ENCODE measurements at regions not wholly inside any gene's neighbourhood (a gene's known extent, or its start where the extent isn't known, plus 50 kb on each side); places are given as distances from the start of the nearest gene placed in this dataset.

- DNase-seq (ENCODE audit: low read depth) = no peak
- H3K4me3 ChIP-seq (ENCODE audit: low read length) = no peak overlapping the region
- TF ChIP-seq, protein P1, sequence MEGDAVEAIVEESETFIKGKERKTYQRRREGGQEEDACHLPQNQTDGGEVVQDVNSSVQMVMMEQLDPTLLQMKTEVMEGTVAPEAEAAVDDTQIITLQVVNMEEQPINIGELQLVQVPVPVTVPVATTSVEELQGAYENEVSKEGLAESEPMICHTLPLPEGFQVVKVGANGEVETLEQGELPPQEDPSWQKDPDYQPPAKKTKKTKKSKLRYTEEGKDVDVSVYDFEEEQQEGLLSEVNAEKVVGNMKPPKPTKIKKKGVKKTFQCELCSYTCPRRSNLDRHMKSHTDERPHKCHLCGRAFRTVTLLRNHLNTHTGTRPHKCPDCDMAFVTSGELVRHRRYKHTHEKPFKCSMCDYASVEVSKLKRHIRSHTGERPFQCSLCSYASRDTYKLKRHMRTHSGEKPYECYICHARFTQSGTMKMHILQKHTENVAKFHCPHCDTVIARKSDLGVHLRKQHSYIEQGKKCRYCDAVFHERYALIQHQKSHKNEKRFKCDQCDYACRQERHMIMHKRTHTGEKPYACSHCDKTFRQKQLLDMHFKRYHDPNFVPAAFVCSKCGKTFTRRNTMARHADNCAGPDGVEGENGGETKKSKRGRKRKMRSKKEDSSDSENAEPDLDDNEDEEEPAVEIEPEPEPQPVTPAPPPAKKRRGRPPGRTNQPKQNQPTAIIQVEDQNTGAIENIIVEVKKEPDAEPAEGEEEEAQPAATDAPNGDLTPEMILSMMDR (conservative IDR thresholded peaks at IDR 0.05; ENCODE audit: low read depth, low read length) = no peak
Observed at GRCh38 chr1:63101336-63101735, 221.0 kb upstream of the FOXD3 start.

- no peak for DNase-seq (ENCODE audit: low read depth)
- no peak overlapping the region for H3K4me3 ChIP-seq (ENCODE audit: low read length)
- TF ChIP-seq, protein P1 (conservative IDR thresholded peaks at IDR 0.05; ENCODE audit: low read depth, low read length) = no peak
Observed at GRCh38 chr1:63103682-63104081, 218.7 kb upstream of the FOXD3 start.

DNA sequence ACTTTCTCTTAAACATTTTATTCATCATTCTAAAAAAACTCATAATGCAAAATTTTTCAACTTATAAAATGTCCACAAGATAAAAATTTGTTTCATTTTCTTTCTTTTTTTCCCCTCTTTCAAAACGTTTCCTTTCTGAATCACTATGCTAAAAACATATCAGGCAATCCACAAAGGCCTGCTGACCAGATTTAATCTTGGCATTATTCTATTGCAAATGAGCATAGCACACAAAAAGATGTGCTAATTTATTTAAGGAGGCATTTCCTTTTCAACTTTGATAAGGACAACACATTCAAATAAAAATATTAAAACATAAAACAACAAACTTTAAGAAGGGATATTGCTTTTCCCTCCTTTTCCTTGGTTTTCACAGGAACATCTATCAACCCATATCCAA, 215.3 kb upstream of the FOXD3 start:
- no peak for DNase-seq (ENCODE audit: low read depth)
- H3K4me3 ChIP-seq (ENCODE audit: low read length) = no peak overlapping the region
- TF ChIP-seq, protein P1 (conservative IDR thresholded peaks at IDR 0.05; ENCODE audit: low read depth, low read length) = no peak

DNA sequence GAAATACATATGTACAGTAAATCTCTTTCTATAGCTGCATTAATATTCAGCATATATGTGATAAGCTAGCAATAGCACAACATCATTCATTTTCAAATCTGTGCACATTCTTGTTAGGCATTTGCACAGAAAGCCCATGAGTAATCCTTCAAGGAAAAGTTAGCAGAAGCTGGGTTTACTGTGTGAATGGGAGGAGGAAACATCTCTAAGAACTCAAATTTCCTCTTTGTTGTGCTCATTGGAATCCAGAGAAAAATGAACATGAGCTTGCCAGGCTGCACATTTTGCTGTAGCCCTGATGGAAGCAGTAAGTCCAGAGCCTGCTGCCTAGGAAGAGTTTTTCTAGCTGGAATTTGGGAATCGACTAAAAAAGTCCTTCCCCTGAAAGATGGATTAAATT, 214.2 kb upstream of the FOXD3 start:
- no peak for DNase-seq (ENCODE audit: low read depth)
- no peak overlapping the region for H3K4me3 ChIP-seq (ENCODE audit: low read length)
- TF ChIP-seq, protein P1 (conservative IDR thresholded peaks at IDR 0.05; ENCODE audit: low read depth, low read length) = no peak

DNA sequence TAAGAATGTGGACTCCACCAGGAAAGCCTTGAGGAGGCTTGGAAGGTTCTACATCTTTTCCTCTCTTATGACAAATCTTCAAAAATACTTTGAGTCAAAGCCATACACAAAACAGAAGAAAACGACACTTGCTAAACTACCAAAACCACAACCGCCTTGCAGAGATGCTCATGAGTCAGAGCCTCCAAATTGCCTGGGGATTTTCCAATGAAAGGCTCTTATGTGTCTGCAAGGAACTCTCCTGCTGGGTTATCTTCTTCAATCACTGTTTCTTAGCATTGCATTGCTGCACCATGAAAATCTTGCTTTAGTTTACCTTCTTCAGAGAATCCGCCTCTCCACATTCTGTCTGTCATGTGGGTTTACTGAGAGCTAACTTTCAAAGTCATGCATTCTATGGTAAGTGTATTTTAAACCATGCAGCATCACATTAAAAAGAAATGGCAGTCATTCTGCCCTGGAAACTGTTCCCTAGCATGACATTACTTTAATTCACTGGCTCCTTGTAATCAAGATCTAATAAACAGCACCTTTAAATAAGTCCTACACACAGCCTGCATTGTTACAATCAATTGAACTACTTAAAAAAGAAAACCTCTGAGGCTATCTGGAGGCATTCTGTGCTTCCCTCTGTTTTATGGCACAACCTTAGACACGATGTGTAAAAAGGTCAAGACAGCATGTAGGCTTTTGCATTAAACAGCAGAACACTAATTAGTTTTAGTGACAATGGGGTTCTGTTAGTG, 210.0 kb upstream of the FOXD3 start:
- no peak for DNase-seq (ENCODE audit: low read depth)
- TF ChIP-seq, protein P1 (conservative IDR thresholded peaks at IDR 0.05; ENCODE audit: low read depth, low read length) = no peak
- H3K4me3 ChIP-seq (ENCODE audit: low read length) = no peak overlapping the region

GRCh38 chr1:63115527-63115926, 206.8 kb upstream of the FOXD3 start:
- no peak for DNase-seq (ENCODE audit: low read depth)
- TF ChIP-seq, protein P1 (conservative IDR thresholded peaks at IDR 0.05; ENCODE audit: low read depth, low read length) = no peak

GRCh38 chr1:63116016-63116415, 206.4 kb upstream of the FOXD3 start:
- TF ChIP-seq, protein P1 (conservative IDR thresholded peaks at IDR 0.05; ENCODE audit: low read depth, low read length) = no peak
- no peak for DNase-seq (ENCODE audit: low read depth)
- no peak overlapping the region for H3K4me3 ChIP-seq (ENCODE audit: low read length)

More at GRCh38 chr1:63115527-63115926, 206.8 kb upstream of the FOXD3 start:
- no peak overlapping the region for H3K4me3 ChIP-seq (ENCODE audit: low read length)
